A549 (cell line): ENCODE measurements at regions not wholly inside any gene's neighbourhood (a gene's known extent, or its start where the extent isn't known, plus 50 kb on each side); places are given as distances from the start of the nearest gene placed in this dataset.

Experiments
- CTCF ChIP-seq: fragments of >200 bp; sonication (Bioruptor Twin); formaldehyde crosslinking; IDR thresholded peaks from 3 replicates; pipeline ENCODE4 v1.5.1; 2016
- POLR2A ChIP-seq: IDR thresholded peaks from 2 replicates; pipeline ENCODE4 v1.6.1; 2012; ENCODE audit warnings: mild to moderate bottlenecking, low read length
- RNF2 ChIP-seq: fragments of 200-600 bp; sonication (generic); IDR thresholded peaks from 2 replicates; pipeline ENCODE4 v1.6.1; 2016; ENCODE audit warnings: low read depth, mild to moderate bottlenecking, antibody characterized with exemption, moderate library complexity, borderline replicate concordance
- USF2 ChIP-seq: fragments of 450-650 bp; IDR thresholded peaks from 2 replicates; pipeline ENCODE4 v1.6.1; 2014; ENCODE audit warnings: antibody characterized with exemption

- TF ChIP-seq CTCF (no peak), USF2 (no peak), POLR2A (no peak), RNF2 (no peak)
These were observed 406.9 kb downstream of the NR2F2 start for GRCh38 chr15:96737408-96737807.
